ENCODE measurements at regions not wholly inside any gene's neighbourhood (a gene's known extent, or its start where the extent isn't known, plus 50 kb on each side); places are given as distances from the start of the nearest gene placed in this dataset.

GRCh38 chr9:91141407-91141965, 220.2 kb downstream of the AUH start:
- DNase-seq: no peak

GRCh38 chr9:91143162-91143561, 218.6 kb downstream of the AUH start:
- DNase-seq: no peak

GRCh38 chr9:91143642-91144041, 218.1 kb downstream of the AUH start:
- DNase-seq: no peak

GRCh38 chr9:91144769-91145168, 216.9 kb downstream of the AUH start:
- DNase-seq: no peak

GRCh38 chr9:91145496-91145895, 216.2 kb downstream of the AUH start:
- no peak for DNase-seq

GRCh38 chr9:91146391-91147019, 215.2 kb downstream of the AUH start:
- peak; percentile 18 for DNase-seq

GRCh38 chr9:91147079-91147708, 214.5 kb downstream of the AUH start:
- no peak for DNase-seq

GRCh38 chr9:91148306-91148705, 213.4 kb downstream of the AUH start:
- DNase-seq: no peak

- no peak for DNase-seq
Observed at GRCh38 chr9:91150273-91150997, 211.3 kb downstream of the AUH start.

- DNase-seq: peak; percentile 31
Observed at GRCh38 chr9:91150998-91151717, 210.6 kb downstream of the AUH start.

- DNase-seq: no peak
Observed at GRCh38 chr9:91151718-91152095, 210.0 kb downstream of the AUH start.

GRCh38 chr9:91154686-91155085, 207.0 kb downstream of the AUH start:
- no peak for DNase-seq

- DNase-seq: no peak
Observed at GRCh38 chr9:91155181-91155580, 206.5 kb downstream of the AUH start.

GRCh38 chr9:91155746-91156376, 205.9 kb downstream of the AUH start:
- DNase-seq: no peak

- no peak for DNase-seq
Observed at GRCh38 chr9:91156451-91157234, 205.1 kb downstream of the AUH start.

GRCh38 chr9:91157883-91158282, 203.8 kb downstream of the AUH start:
- no peak for DNase-seq

- DNase-seq: no peak
Observed at GRCh38 chr9:91158286-91158685, 203.4 kb downstream of the AUH start.

- DNase-seq: no peak
Observed at GRCh38 chr9:91158946-91159345, 202.8 kb downstream of the AUH start.

GRCh38 chr9:91159664-91160121, 202.0 kb downstream of the AUH start:
- DNase-seq: no peak

GRCh38 chr9:91160181-91160580, 201.5 kb downstream of the AUH start:
- DNase-seq: no peak

GRCh38 chr9:91160599-91161464, 200.9 kb downstream of the AUH start:
- no peak for DNase-seq

Data from CD4-positive, alpha-beta T cell treated with Interferon gamma for 1 hour (primary cell).